ENCODE measurements at regions not wholly inside any gene's neighbourhood (a gene's known extent, or its start where the extent isn't known, plus 50 kb on each side); places are given as distances from the start of the nearest gene placed in this dataset.

- Histone ChIP-seq H3K4me1 (peaks cover 0 to 7% (median 0%) of the 10 kb centered on the region in 12 donors), H3K27me3 (no peaks in the 10 kb centered on the region), H3K9me3 (no peaks in the 10 kb centered on the region), H3K4me3 (no peak overlapping the region), H3K27ac (no peak overlapping the region), H3K36me3 (no peaks in the 10 kb centered on the region)
- WGBS, 4 donors, result 86 to 98% (median 94%) methylated on average over 1 of the region's 1 CpG
- TF ChIP-seq POLR2A (IDR thresholded peaks at IDR 0.05), result no peak
- TF ChIP-seq, protein P1, sequence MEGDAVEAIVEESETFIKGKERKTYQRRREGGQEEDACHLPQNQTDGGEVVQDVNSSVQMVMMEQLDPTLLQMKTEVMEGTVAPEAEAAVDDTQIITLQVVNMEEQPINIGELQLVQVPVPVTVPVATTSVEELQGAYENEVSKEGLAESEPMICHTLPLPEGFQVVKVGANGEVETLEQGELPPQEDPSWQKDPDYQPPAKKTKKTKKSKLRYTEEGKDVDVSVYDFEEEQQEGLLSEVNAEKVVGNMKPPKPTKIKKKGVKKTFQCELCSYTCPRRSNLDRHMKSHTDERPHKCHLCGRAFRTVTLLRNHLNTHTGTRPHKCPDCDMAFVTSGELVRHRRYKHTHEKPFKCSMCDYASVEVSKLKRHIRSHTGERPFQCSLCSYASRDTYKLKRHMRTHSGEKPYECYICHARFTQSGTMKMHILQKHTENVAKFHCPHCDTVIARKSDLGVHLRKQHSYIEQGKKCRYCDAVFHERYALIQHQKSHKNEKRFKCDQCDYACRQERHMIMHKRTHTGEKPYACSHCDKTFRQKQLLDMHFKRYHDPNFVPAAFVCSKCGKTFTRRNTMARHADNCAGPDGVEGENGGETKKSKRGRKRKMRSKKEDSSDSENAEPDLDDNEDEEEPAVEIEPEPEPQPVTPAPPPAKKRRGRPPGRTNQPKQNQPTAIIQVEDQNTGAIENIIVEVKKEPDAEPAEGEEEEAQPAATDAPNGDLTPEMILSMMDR (IDR thresholded peaks at IDR 0.05), result no peak
- no peak for DNase-seq
- ATAC-seq, result no peak
- intact Hi-C loops (cut with DNase I), result no loop called here
Observed at GRCh38 chr11:112518371-112518770, 257.7 kb upstream of the PLET1 start.

GRCh38 chr11:112519751-112520150 is 259.1 kb upstream of the PLET1 start:
- intact Hi-C loops (cut with DNase I), result no loop called here
- no peaks in the 10 kb centered on the region for H3K27me3 ChIP-seq
- H3K27ac ChIP-seq, result no peak overlapping the region
- DNase-seq, result no peak
- no peaks in the 10 kb centered on the region for H3K36me3 ChIP-seq
- H3K4me1 ChIP-seq, result peaks cover 0 to 21% (median 12%) of the 10 kb centered on the region in 12 donors
- TF ChIP-seq, protein P1 (IDR thresholded peaks at IDR 0.05), result no peak
- TF ChIP-seq POLR2A (IDR thresholded peaks at IDR 0.05), result no peak
- no peak overlapping the region for H3K4me3 ChIP-seq
- WGBS, 4 donors, result 73 to 84% (median 77%) methylated on average over 5 of the region's 5 CpGs
- H3K9me3 ChIP-seq, result no peaks in the 10 kb centered on the region
- ATAC-seq, result no peak

GRCh38 chr11:112520354-112520753 is 259.7 kb upstream of the PLET1 start:
- Histone ChIP-seq H3K36me3 (no peaks in the 10 kb centered on the region), H3K4me1 (peaks cover 0 to 27% (median 17%) of the 10 kb centered on the region in 12 donors), H3K9me3 (no peaks in the 10 kb centered on the region), H3K27me3 (no peaks in the 10 kb centered on the region), H3K4me3 (no peak overlapping the region), H3K27ac (no peak overlapping the region)
- no peak for DNase-seq
- no peak for ATAC-seq
- 67 to 73% (median 68%) methylated on average over 2 of the region's 2 CpGs for WGBS, 4 donors
- TF ChIP-seq POLR2A (IDR thresholded peaks at IDR 0.05), result no peak
- TF ChIP-seq, protein P1 (IDR thresholded peaks at IDR 0.05), result no peak
- intact Hi-C loops (cut with DNase I), result no loop called here

DNA sequence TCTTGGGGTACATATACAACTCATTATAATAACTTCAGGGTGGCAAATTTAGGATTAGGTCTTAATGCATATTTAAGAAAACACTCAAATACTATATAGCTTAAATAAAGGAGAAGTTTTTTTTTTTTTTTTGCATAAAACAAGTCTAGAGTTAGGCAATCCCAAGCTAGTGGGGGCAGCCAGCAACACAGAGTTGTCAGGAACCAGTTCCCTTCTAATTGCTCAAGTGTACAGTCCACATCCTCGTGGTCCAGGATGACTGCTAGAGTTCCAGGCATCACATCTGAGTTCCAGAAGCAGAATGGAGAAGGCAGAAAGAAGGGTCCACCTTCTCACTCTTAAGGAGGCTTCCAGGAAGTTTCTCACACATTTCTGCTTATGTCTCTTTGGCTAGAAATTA is 261.9 kb upstream of the PLET1 start:
- Histone ChIP-seq H3K4me3 (no peak overlapping the region), H3K27me3 (no peaks in the 10 kb centered on the region), H3K36me3 (no peaks in the 10 kb centered on the region), H3K27ac (no peak overlapping the region), H3K9me3 (no peaks in the 10 kb centered on the region), H3K4me1 (peaks cover 0 to 49% (median 30%) of the 10 kb centered on the region in 12 donors)
- no peak for DNase-seq
- ATAC-seq, result no peak
- intact Hi-C loops (cut with DNase I), result no loop called here
- 56 to 70% (median 60%) methylated on average over 1 of the region's 1 CpG for WGBS, 4 donors
- no peak for TF ChIP-seq POLR2A (IDR thresholded peaks at IDR 0.05)
- TF ChIP-seq, protein P1 (IDR thresholded peaks at IDR 0.05), result no peak
